ENCODE measurements at regions not wholly inside any gene's neighbourhood (a gene's known extent, or its start where the extent isn't known, plus 50 kb on each side); places are given as distances from the start of the nearest gene placed in this dataset.

- H3K36me3 Mint-ChIP-seq (ENCODE audit: unreplicated experiment) = no peaks in the 10 kb centered on the region
- no peak for TF ChIP-seq CTCF (IDR thresholded peaks at IDR 0.05)
- no peaks in the 10 kb centered on the region for H3K4me1 Mint-ChIP-seq (ENCODE audit: unreplicated experiment)
- no peak overlapping the region for H3K4me3 Mint-ChIP-seq (ENCODE audit: unreplicated experiment)
- no peaks in the 10 kb centered on the region for H3K27me3 Mint-ChIP-seq (ENCODE audit: unreplicated experiment)
- no peak overlapping the region for H3K27ac Mint-ChIP-seq (ENCODE audit: unreplicated experiment)
- H3K9me3 Mint-ChIP-seq (ENCODE audit: unreplicated experiment) = no peaks in the 10 kb centered on the region
- no peak for DNase-seq (ENCODE audit: extremely low spot score, unreplicated experiment)
Measured at GRCh38 chr20:6679086-6679485, 88.4 kb upstream of the BMP2 start.

DNA sequence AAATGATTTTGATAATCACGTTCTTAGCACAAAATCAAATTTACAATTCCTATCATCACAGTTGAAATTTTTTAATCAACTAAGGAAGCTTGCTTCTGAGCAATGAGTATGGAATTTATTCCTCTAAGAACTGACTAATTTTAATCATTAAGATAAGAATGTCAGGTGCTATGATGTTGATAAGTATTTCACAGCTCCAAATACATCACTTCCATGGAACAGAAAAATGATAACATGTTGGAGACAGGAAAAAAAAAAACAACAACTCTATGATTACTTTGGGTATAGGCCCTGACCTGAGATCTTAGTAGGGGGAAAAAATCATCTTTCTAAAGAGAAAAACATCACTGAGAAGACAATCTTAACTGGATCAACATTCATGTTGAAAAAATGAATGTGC, 89.4 kb upstream of the BMP2 start:
- H3K4me3 Mint-ChIP-seq (ENCODE audit: unreplicated experiment) = no peak overlapping the region
- TF ChIP-seq CTCF (IDR thresholded peaks at IDR 0.05) = no peak
- no peak overlapping the region for H3K27ac Mint-ChIP-seq (ENCODE audit: unreplicated experiment)
- no peaks in the 10 kb centered on the region for H3K9me3 Mint-ChIP-seq (ENCODE audit: unreplicated experiment)
- no peaks in the 10 kb centered on the region for H3K27me3 Mint-ChIP-seq (ENCODE audit: unreplicated experiment)
- H3K36me3 Mint-ChIP-seq (ENCODE audit: unreplicated experiment) = no peaks in the 10 kb centered on the region
- no peak for DNase-seq (ENCODE audit: extremely low spot score, unreplicated experiment)
- H3K4me1 Mint-ChIP-seq (ENCODE audit: unreplicated experiment) = no peaks in the 10 kb centered on the region

DNA sequence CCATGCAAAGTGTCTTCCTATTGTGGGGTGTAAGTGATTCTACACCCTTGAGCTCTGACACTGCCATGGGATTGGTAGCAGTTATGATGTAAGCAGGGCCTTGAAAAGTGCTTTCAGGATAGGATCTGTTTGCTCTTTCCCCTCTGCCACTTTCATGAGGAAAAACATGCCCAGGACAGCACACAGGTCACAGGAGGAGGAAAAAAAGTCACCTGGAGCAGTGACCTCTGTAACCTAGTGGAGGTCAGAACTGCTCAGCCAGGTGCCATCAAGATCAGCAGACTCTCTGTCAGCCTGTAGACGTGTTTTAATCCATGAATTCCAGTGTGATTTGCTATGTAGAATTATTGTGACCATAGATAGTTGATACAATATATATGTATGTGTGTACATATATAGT, 92.7 kb upstream of the BMP2 start:
- H3K4me3 Mint-ChIP-seq (ENCODE audit: unreplicated experiment) = no peak overlapping the region
- H3K27me3 Mint-ChIP-seq (ENCODE audit: unreplicated experiment) = no peaks in the 10 kb centered on the region
- no peak for TF ChIP-seq CTCF (IDR thresholded peaks at IDR 0.05)
- no peak overlapping the region for H3K27ac Mint-ChIP-seq (ENCODE audit: unreplicated experiment)
- H3K36me3 Mint-ChIP-seq (ENCODE audit: unreplicated experiment) = no peaks in the 10 kb centered on the region
- H3K4me1 Mint-ChIP-seq (ENCODE audit: unreplicated experiment) = no peaks in the 10 kb centered on the region
- no peak for DNase-seq (ENCODE audit: extremely low spot score, unreplicated experiment)
- no peaks in the 10 kb centered on the region for H3K9me3 Mint-ChIP-seq (ENCODE audit: unreplicated experiment)

DNA sequence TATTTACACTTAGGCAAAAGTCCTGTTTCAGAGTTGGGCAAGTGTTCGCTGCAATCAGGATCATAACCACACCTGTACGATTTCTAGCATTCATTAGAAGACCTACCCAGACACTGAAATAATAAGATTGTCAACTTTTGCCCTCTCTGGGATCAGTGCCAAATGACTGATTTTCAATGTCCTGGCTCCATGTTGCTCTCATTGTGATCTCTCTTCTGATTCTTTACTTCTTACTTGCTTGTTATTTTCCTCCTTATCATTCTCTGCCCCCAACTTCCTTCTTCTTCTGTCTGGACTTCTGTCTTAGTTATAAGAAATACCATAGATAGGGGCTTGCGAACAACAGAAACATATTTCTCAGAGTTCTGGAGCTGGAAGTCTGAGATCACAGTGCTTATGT, 94.4 kb upstream of the BMP2 start:
- H3K36me3 Mint-ChIP-seq (ENCODE audit: unreplicated experiment) = no peaks in the 10 kb centered on the region
- no peak overlapping the region for H3K4me3 Mint-ChIP-seq (ENCODE audit: unreplicated experiment)
- DNase-seq (ENCODE audit: extremely low spot score, unreplicated experiment) = no peak

GRCh38 chr20:6671829-6672228, 95.7 kb upstream of the BMP2 start:
- no peak overlapping the region for H3K27ac Mint-ChIP-seq (ENCODE audit: unreplicated experiment)
- H3K4me1 Mint-ChIP-seq (ENCODE audit: unreplicated experiment) = peaks cover under 1% of the 10 kb centered on the region
- H3K4me3 Mint-ChIP-seq (ENCODE audit: unreplicated experiment) = no peak overlapping the region
- no peaks in the 10 kb centered on the region for H3K36me3 Mint-ChIP-seq (ENCODE audit: unreplicated experiment)
- H3K9me3 Mint-ChIP-seq (ENCODE audit: unreplicated experiment) = no peaks in the 10 kb centered on the region
- TF ChIP-seq CTCF (IDR thresholded peaks at IDR 0.05) = no peak
- no peaks in the 10 kb centered on the region for H3K27me3 Mint-ChIP-seq (ENCODE audit: unreplicated experiment)
- no peak for DNase-seq (ENCODE audit: extremely low spot score, unreplicated experiment)

More for the DNA sequence above, 94.4 kb upstream of the BMP2 start:
- no peaks in the 10 kb centered on the region for H3K9me3 Mint-ChIP-seq (ENCODE audit: unreplicated experiment)
- no peaks in the 10 kb centered on the region for H3K27me3 Mint-ChIP-seq (ENCODE audit: unreplicated experiment)
- no peaks in the 10 kb centered on the region for H3K4me1 Mint-ChIP-seq (ENCODE audit: unreplicated experiment)
- no peak for TF ChIP-seq CTCF (IDR thresholded peaks at IDR 0.05)
- no peak overlapping the region for H3K27ac Mint-ChIP-seq (ENCODE audit: unreplicated experiment)
